Mesodermal cell (in vitro differentiated cells): ENCODE measurements at regions not wholly inside any gene's neighbourhood (a gene's known extent, or its start where the extent isn't known, plus 50 kb on each side); places are given as distances from the start of the nearest gene placed in this dataset.
A peak's percentile ranks its signal among the peaks of the same experiment; 100 is the strongest.

Experiments used
- H3K27ac ChIP-seq: 2 replicates; pipeline ENCODE4 v1.7.0; 2013; ENCODE audit warnings: mild to moderate bottlenecking, low read depth, low read length, moderate library complexity; ENCODE audit not compliant: severe bottlenecking
- H3K36me3 ChIP-seq: 2 replicates; pipeline ENCODE4 v1.7.1; 2013; ENCODE audit warnings: mild to moderate bottlenecking, low read length, moderate library complexity; ENCODE audit not compliant: control insufficient read depth, insufficient read depth
- H3K4me1 ChIP-seq: one replicate; pipeline ENCODE4 v1.7.1; 2013; ENCODE audit warnings: mild to moderate bottlenecking, low read length; ENCODE audit not compliant: insufficient read depth, control insufficient read depth, poor library complexity, severe bottlenecking
- H3K4me3 ChIP-seq: 2 replicates; pipeline ENCODE4 v1.7.0; 2013; ENCODE audit warnings: low read length, control low read depth, mild to moderate bottlenecking; ENCODE audit not compliant: insufficient read depth, poor library complexity, severe bottlenecking; ENCODE audit errors: extremely low read depth
- H3K9me3 ChIP-seq: 2 replicates; pipeline ENCODE4 v1.7.1; 2013; ENCODE audit warnings: mild to moderate bottlenecking, low read length, moderate library complexity; ENCODE audit not compliant: control insufficient read depth
- WGBS, 2 experiments: methylation state at CpG; one replicate each; pipeline ENCODE4 v1.1.5; 2013; ENCODE audit warnings: missing lambda C conversion rate in 2 of 2; ENCODE audit not compliant: insufficient coverage in 2 of 2; 5-methylcytosine and 5-hydroxymethylcytosine counted together

DNA sequence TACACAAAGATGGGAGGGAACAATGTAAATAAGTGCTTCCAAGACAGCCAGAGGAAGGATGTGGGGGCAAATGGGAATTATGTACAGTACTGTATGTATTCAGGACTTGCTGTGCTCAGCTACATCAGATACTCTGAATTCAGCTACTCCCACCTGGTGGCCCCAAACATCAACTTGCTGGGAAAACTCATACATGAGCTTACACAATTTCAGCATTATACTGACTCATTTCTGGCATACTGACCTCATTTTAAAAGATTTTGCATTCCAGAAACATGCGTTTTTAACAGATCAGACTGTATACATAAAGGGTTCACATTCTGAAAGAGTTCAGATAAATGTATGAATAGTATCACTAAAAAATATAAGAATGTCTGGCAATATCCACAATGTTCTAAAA is 59.7 kb downstream of the GPX5 start:
- Histone ChIP-seq H3K9me3 (no peaks in the 10 kb centered on the region), H3K36me3 (no peaks in the 10 kb centered on the region), H3K4me1 (peaks cover 7% of the 10 kb centered on the region), H3K27ac (no peak overlapping the region), H3K4me3 (no peak overlapping the region)
- no CpG with 5 or more reads among the region's 1 CpG for whole genome bisulfite sequencing, 2 experiments

DNA sequence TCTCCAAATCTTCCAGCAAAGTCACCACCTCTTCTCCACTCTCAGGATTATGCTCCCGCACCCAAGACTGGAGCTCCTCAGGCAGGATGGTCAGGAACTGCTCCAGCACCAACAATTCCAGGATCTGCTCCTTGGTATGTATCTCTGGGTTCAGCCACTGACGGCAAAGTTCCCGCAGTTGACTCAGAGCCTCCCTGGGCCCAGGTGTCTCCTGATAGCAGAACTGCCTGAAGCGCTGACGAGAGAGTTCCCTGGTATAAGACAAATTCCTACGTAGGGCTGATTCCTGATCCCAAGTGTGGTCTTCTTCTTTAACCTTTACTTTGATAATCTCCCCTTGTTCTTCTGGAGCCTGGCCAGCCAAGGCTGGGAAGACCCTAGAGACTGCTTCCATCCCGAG is 60.6 kb downstream of the GPX5 start:
- H3K4me3 ChIP-seq = peak overlapping the region; percentile 54
- no peaks in the 10 kb centered on the region for H3K9me3 ChIP-seq
- H3K4me1 ChIP-seq = peaks cover 7% of the 10 kb centered on the region
- 73 to 81% methylated on average over 3 to 6 of the region's 7 CpGs for WGBS, 2 experiments
- H3K36me3 ChIP-seq = no peaks in the 10 kb centered on the region
- H3K27ac ChIP-seq = no peak overlapping the region

DNA sequence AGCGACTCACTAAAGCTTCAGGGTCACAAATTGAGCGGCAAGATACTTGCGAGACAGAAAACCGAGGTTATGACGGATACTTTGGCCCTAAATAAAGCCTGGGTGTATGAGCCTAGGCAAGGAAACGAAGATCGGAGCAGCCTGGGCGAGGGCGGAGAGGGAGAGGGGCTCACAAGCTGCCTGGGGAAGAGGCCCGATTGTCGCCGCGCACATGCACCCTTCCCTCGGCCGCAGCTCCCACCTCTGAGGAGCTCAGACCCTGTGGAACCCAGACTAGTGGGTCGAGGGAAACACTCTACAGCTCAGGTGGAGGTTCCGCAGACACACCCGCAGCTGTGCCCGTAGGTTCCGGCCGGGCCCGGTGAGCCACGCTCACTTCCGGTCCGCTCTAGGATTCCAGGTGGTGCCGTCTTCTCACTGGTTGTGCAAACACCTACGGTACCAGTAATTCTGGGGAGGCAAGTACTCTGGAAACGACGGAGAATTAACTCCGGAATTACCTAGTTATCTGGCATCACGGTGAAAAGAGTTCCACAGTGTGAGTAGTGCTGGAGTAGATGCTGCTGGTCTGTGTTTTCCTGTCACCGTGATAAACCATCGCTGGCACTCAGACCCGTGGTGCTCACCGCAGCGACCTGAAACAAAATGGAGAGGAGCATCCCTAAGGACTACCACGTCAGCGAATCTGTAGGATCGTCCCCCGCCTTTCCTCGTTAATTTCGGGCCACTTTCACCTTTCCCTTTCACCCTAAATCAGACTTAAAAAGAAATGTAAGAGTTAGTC is 61.5 kb downstream of the GPX5 start:
- Histone ChIP-seq H3K36me3 (no peaks in the 10 kb centered on the region), H3K4me1 (peaks cover 7% of the 10 kb centered on the region), H3K27ac (no peak overlapping the region), H3K4me3 (peak overlapping the region; percentile 54), H3K9me3 (no peaks in the 10 kb centered on the region)
- WGBS, 2 experiments = 0% methylated on average over 30 to 41 of the region's 42 CpGs

DNA sequence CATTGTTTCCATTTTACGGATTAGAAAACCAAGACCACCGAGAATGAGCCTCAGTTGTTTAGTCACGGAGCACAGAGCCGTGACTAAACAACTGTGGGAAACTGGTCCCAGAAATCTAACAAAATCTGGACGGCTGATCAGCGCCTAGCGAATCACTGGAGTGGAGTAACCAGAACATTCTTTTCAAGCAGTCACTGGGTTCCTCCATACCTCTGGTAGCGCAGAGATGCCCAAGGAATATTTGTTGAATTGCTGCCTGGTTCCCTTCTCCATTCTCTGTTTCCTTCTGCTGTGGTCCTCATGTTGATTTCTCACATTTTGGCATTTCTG is 62.0 kb downstream of the GPX5 start:
- H3K4me1 ChIP-seq = peaks cover 7% of the 10 kb centered on the region
- WGBS, 2 experiments = 1 to 13% methylated on average over 7 to 8 of the region's 8 CpGs
- no peaks in the 10 kb centered on the region for H3K9me3 ChIP-seq
- peak overlapping the region; percentile 54 for H3K4me3 ChIP-seq
- H3K36me3 ChIP-seq = no peaks in the 10 kb centered on the region
- no peak overlapping the region for H3K27ac ChIP-seq

DNA sequence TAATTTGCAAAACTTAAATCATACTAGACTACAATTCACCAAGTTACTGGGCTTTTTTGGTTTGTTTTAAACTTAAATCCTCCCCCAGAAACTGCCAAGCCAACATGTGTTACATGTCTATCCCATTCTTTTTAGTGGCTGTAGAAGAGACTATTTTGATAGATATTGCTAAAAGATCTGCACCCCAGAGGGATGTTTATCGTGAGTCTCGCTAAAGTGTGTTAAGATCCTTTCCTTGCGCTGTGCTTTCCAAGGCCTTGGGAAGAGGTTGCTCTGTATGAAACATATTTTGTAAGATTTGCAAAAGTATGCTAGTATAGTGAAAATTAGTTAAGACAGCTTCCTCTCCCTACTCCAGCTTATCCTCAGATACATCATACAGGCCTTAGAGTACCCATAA is 63.0 kb downstream of the GPX5 start:
- Histone ChIP-seq H3K4me3 (no peak overlapping the region), H3K27ac (no peak overlapping the region), H3K4me1 (peaks cover 7% of the 10 kb centered on the region), H3K9me3 (no peaks in the 10 kb centered on the region), H3K36me3 (no peaks in the 10 kb centered on the region)
- 90% methylated on average over 2 of the region's 3 CpGs; no CpG with 5 or more reads in 1 of the 2 experiments for WGBS, 2 experiments

DNA sequence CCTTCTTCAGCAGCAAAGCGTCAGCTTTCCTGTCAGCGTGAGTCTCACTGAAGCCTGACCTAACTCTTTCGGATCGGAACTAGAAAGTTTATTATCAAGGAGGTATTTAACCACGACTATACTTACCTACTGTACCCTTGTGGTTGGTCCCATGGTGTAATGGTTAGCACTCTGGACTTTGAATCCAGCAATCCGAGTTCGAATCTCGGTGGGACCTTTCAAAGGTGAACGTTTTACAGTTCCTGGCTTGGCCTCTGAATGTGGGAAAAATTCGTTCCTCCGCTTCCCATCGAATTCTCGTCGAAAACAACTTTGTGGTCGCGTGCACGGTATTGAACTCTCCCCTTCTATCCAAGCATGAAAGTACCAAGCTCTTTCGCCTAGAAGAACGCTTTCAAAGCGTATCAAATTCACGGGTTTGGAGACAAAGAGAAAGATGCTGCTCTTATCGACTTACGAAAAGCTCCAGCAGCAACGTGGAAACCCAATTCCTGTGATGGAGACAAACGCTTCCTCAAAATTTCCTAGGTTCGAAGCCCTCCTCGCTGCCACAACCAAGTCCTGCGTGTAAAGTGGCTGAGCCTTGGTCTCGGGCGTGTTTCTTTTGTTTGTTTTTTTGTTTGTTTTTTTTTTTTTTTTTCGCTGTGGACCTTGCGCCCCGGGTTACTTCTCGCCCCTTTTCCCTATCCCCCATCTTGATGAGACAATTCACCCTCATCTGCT is 63.7 kb downstream of the GPX5 start:
- H3K4me1 ChIP-seq = peaks cover 7% of the 10 kb centered on the region
- 1% methylated on average over 20 to 24 of the region's 34 CpGs for WGBS, 2 experiments
- H3K27ac ChIP-seq = peak overlapping the region; percentile 58
- H3K4me3 ChIP-seq = peak overlapping the region; percentile 44
- no peaks in the 10 kb centered on the region for H3K9me3 ChIP-seq
- no peaks in the 10 kb centered on the region for H3K36me3 ChIP-seq

DNA sequence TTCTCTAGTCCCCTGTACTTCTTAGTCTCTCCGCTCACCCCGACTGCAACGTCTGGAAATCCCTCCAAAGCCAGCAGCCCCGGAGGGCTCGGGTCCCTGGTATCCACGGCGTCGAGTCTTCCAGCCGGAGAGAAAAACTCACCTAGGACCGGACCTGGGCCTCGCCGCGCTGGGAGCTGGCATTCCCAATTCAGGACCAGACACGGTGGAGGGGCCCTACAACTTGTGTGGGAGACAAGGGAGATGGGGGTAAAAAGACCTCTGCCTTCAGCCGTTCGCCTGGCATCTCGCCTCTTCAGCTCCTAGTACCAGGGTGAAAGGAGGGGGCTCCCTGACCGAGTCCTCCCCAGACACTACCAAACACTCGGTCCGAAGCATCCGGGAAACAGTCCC is 64.3 kb downstream of the GPX5 start:
- Histone ChIP-seq H3K36me3 (no peaks in the 10 kb centered on the region), H3K4me3 (peak overlapping the region; percentile 44), H3K9me3 (no peaks in the 10 kb centered on the region), H3K4me1 (peaks cover 7% of the 10 kb centered on the region), H3K27ac (peak overlapping the region; percentile 58)
- 9% methylated on average over 13 of the region's 21 CpGs for WGBS, 2 experiments

DNA sequence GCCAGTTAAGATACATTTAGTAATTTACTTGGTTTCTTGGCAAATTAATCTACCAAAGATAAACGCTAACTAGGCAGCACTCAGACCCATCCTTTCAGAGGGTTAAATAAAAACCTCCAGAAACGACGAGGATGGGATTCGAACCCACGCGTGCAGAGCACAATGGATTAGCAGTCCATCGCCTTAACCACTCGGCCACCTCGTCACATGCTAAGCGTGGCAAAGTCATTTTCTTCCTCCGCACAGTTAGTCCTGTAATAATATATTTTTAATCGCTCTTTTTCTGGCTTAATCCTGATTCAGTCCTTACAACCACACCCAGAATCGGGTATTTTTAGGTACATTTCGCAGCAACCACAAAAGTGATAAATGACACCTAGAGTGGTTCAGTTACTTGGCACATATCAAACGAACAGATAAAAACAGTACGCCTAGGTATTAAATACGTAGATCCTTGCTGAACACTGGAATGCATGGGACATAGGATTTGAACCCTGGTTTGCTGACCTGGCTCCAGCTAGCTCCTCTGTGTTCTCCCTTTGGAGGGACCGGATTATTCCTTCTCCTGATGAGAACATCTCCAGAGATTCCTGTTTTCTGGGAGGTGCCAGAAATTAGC is 71.6 kb downstream of the GPX5 start:
- Histone ChIP-seq H3K4me1 (no peaks in the 10 kb centered on the region), H3K9me3 (no peaks in the 10 kb centered on the region), H3K4me3 (peak overlapping the region; percentile 54), H3K27ac (no peak overlapping the region), H3K36me3 (no peaks in the 10 kb centered on the region)
- 3 to 4% methylated on average over 13 to 17 of the region's 18 CpGs for WGBS, 2 experiments

DNA sequence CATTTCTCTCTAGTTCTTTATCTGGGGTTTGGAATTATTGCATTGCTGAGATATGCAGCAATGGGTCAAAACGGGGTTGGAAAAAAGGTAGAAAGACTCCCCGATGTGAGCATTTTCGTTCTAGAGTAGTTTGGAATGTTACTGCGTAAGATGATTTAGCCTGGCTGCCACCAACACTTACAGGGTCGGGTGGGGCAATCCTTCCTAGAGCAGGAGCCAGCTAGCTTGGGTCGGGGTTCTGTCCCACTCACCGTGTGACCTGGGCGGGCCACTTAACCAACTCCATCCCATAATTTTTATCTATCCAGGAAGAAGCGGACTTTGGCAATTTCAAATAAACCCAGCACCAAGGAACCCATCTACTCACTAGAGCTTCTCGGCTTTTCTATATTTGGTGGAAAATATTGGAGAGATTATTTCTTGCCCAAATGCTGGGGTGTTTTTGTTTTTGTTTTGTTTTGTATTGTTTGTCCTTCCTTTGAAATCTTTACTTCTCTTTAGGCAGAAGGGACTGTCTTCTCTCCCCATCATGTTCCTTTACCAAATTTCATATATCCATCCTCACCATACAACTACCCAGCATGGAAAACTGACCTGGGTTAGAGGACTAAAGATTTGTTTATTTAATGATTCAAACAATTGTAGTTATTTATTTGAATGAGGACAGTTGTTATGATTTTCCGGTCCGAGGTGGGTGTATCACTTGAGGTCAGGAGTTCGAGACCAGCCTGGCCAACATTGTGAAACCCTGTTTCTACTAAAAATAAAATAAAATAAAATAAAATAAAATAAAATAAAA is 72.4 kb downstream of the GPX5 start:
- H3K27ac ChIP-seq = no peak overlapping the region
- no peaks in the 10 kb centered on the region for H3K4me1 ChIP-seq
- peak overlapping the region; percentile 54 for H3K4me3 ChIP-seq
- 0 to 3% methylated on average over 1 to 5 of the region's 13 CpGs for WGBS, 2 experiments
- H3K9me3 ChIP-seq = no peaks in the 10 kb centered on the region
- no peaks in the 10 kb centered on the region for H3K36me3 ChIP-seq
